ENCODE measurements at regions not wholly inside any gene's neighbourhood (a gene's known extent, or its start where the extent isn't known, plus 50 kb on each side); places are given as distances from the start of the nearest gene placed in this dataset.

DNA sequence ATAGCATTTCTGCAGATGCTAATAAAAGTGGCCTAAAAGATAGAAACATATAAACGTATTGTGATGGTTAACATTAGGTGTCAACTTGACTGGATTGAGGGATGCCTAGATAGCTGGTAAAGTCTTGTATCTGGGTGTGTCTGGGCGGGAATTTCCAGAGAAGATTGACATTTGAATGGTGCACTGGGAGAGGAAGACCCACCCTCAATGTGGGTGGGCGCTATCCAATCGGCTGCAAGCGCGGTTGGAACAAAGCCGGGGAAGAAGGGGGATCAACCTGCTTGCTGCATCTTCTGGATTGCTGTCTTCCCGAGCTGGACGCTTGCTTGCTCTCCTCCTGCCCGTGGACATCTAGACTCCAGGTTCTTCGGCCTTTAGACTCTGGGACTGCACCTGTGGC is 114.0 kb upstream of the ZNF644 start:
- TF ChIP-seq, protein P1, sequence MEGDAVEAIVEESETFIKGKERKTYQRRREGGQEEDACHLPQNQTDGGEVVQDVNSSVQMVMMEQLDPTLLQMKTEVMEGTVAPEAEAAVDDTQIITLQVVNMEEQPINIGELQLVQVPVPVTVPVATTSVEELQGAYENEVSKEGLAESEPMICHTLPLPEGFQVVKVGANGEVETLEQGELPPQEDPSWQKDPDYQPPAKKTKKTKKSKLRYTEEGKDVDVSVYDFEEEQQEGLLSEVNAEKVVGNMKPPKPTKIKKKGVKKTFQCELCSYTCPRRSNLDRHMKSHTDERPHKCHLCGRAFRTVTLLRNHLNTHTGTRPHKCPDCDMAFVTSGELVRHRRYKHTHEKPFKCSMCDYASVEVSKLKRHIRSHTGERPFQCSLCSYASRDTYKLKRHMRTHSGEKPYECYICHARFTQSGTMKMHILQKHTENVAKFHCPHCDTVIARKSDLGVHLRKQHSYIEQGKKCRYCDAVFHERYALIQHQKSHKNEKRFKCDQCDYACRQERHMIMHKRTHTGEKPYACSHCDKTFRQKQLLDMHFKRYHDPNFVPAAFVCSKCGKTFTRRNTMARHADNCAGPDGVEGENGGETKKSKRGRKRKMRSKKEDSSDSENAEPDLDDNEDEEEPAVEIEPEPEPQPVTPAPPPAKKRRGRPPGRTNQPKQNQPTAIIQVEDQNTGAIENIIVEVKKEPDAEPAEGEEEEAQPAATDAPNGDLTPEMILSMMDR (IDR thresholded peaks at IDR 0.05 in 8 of 11, conservative IDR thresholded peaks at IDR 0.05 in 3 of 11): no peak
- no peak for TF ChIP-seq POLR2A (IDR thresholded peaks at IDR 0.05)
